NCI-H2196 treated with DMSO at 0.1 percent for 48 hours (cell line): ENCODE measurements at regions not wholly inside any gene's neighbourhood (a gene's known extent, or its start where the extent isn't known, plus 50 kb on each side); places are given as distances from the start of the nearest gene placed in this dataset.

Source experiments
- DNase-seq: peaks from one replicate; lab custom pipeline; 2025; ENCODE audit not compliant: unreplicated experiment; lab: John Stamatoyannopoulos, UW

GRCh38 chr10:8227246-8227645 lies 172.8 kb downstream of the GATA3 start:
- DNase-seq, result no peak

- no peak for DNase-seq
These were observed 174.7 kb downstream of the GATA3 start for GRCh38 chr10:8229153-8229552.

- no peak for DNase-seq
These were observed 176.4 kb downstream of the GATA3 start for GRCh38 chr10:8230902-8231301.

GRCh38 chr10:8233049-8233448 lies 178.6 kb downstream of the GATA3 start:
- no peak for DNase-seq

GRCh38 chr10:8233832-8234259 lies 179.4 kb downstream of the GATA3 start:
- no peak for DNase-seq

- DNase-seq, result no peak
These were observed 181.0 kb downstream of the GATA3 start for GRCh38 chr10:8235253-8236027.

GRCh38 chr10:8238986-8239385 lies 184.5 kb downstream of the GATA3 start:
- DNase-seq, result no peak

GRCh38 chr10:8240861-8241260 lies 186.4 kb downstream of the GATA3 start:
- no peak for DNase-seq

- DNase-seq, result no peak
These were observed 187.9 kb downstream of the GATA3 start for GRCh38 chr10:8242295-8242872.

GRCh38 chr10:8245131-8245813 lies 190.8 kb downstream of the GATA3 start:
- no peak for DNase-seq

- DNase-seq, result no peak
These were observed 191.3 kb downstream of the GATA3 start for GRCh38 chr10:8245814-8246142.

- no peak for DNase-seq
These were observed 192.1 kb downstream of the GATA3 start for GRCh38 chr10:8246548-8246947.

GRCh38 chr10:8247191-8247590 lies 192.7 kb downstream of the GATA3 start:
- DNase-seq, result no peak

GRCh38 chr10:8248868-8249267 lies 194.4 kb downstream of the GATA3 start:
- DNase-seq, result no peak

GRCh38 chr10:8254350-8254749 lies 199.9 kb downstream of the GATA3 start:
- no peak for DNase-seq

GRCh38 chr10:8255301-8255700 lies 200.8 kb downstream of the GATA3 start:
- no peak for DNase-seq

- DNase-seq, result no peak
These were observed 206.2 kb downstream of the GATA3 start for GRCh38 chr10:8260645-8261044.

GRCh38 chr10:8262317-8262716 lies 207.8 kb downstream of the GATA3 start:
- no peak for DNase-seq

- no peak for DNase-seq
These were observed 215.5 kb downstream of the GATA3 start for GRCh38 chr10:8269976-8270375.

- no peak for DNase-seq
These were observed 218.4 kb downstream of the GATA3 start for GRCh38 chr10:8272794-8273425.

GRCh38 chr10:8273749-8274148 lies 219.3 kb downstream of the GATA3 start:
- no peak for DNase-seq

- DNase-seq, result no peak
These were observed 221.4 kb downstream of the GATA3 start for GRCh38 chr10:8275911-8276310.
